A673 (cell line): ENCODE measurements at regions not wholly inside any gene's neighbourhood (a gene's known extent, or its start where the extent isn't known, plus 50 kb on each side); places are given as distances from the start of the nearest gene placed in this dataset.

Experiments used
- BruUV-seq: library from RNA; stranded (reverse); fragments of 400-500 nt; replicated peaks from 2 replicates; lab custom pipeline; 2021; lab: Mats Ljungman, UMichigan
- CTCF ChIA-PET: fragments of 300-600 bp; sonication (Branson Sonifier 250); formaldehyde crosslinking; loops from one replicate; lab custom pipeline; 2022; ENCODE audit warnings: antibody characterized with exemption; lab: Charles Lee
- POLR2A ChIA-PET: fragments of 300-600 bp; sonication (Branson Sonifier 250); formaldehyde crosslinking; loops from one replicate; lab custom pipeline; 2022; ENCODE audit warnings: antibody characterized with exemption; ENCODE audit not compliant: low non-redundant PET; lab: Charles Lee
- DNase-seq: peaks from one replicate; pipeline ENCODE4 v3.0.0-alpha.2; 2015; ENCODE audit warnings: low spot score
- H3K27ac ChIP-seq: fragments of 200-600 bp; sonication (generic); 2 replicates; pipeline ENCODE4 v1.5.1; 2016; ENCODE audit warnings: mixed run types, low read depth, mild to moderate bottlenecking, mixed read lengths, antibody characterized with exemption, low read length; ENCODE audit not compliant: poor library complexity, severe bottlenecking
- H3K27me3 ChIP-seq: fragments of 200-600 bp; sonication (generic); replicated peaks from 2 replicates; pipeline ENCODE4 v1.6.1; 2017; ENCODE audit warnings: mixed run types, low read depth, mild to moderate bottlenecking, mixed read lengths, antibody characterized with exemption, low read length; ENCODE audit not compliant: insufficient read depth, poor library complexity
- H3K36me3 ChIP-seq: fragments of 200-600 bp; sonication (generic); 2 replicates; pipeline ENCODE4 v1.6.1; 2016; ENCODE audit warnings: mixed run types, mild to moderate bottlenecking, mixed read lengths, antibody characterized with exemption, low read length; ENCODE audit not compliant: insufficient read depth, poor library complexity, severe bottlenecking
- H3K4me1 ChIP-seq: fragments of 200-600 bp; sonication (generic); 2 replicates; pipeline ENCODE4 v1.6.1; 2017; ENCODE audit warnings: mixed run types, mild to moderate bottlenecking, mixed read lengths, antibody characterized with exemption, low read length; ENCODE audit not compliant: insufficient read depth, poor library complexity, severe bottlenecking
- H3K4me3 ChIP-seq: fragments of 200-600 bp; sonication (generic); 2 replicates; pipeline ENCODE4 v1.5.1; 2016; ENCODE audit warnings: low read depth, mixed run types, mild to moderate bottlenecking, mixed read lengths, low read length; ENCODE audit not compliant: poor library complexity, severe bottlenecking
- H3K9me3 ChIP-seq: fragments of 200-600 bp; sonication (generic); 2 replicates; pipeline ENCODE4 v1.6.1; 2016; ENCODE audit warnings: mixed run types, low read depth, mild to moderate bottlenecking, mixed read lengths, antibody characterized with exemption, low read length; ENCODE audit not compliant: poor library complexity, severe bottlenecking
- CTCF ChIP-seq: fragments of 300-800, 200-600 bp; sonication (generic); conservative IDR thresholded peaks from 2 replicates; pipeline ENCODE4 v1.5.1; 2017; ENCODE audit warnings: low read depth, mild to moderate bottlenecking, antibody characterized with exemption, low read length, moderate library complexity, mixed read lengths
- EZH2 ChIP-seq: fragments of 200-600 bp; sonication (generic); IDR thresholded peaks from 2 replicates; pipeline ENCODE4 v1.6.1; 2017; ENCODE audit warnings: borderline replicate concordance, low read depth, mild to moderate bottlenecking, mixed read lengths, antibody characterized with exemption, low read length; ENCODE audit not compliant: poor library complexity, severe bottlenecking
- intact Hi-C: fragments of 100-400 bp; cut with micrococcal nuclease; formaldehyde crosslinking; loops from one replicate; pipeline ENCODE4 v1.10.0; 2022; ENCODE audit not compliant: unreplicated experiment

- Histone ChIP-seq H3K4me1 (no peaks in the 10 kb centered on the region), H3K36me3 (no peaks in the 10 kb centered on the region), H3K27ac (no peak overlapping the region), H3K27me3 (no peaks in the 10 kb centered on the region), H3K4me3 (no peak overlapping the region), H3K9me3 (no peaks in the 10 kb centered on the region)
- TF ChIP-seq CTCF (no peak), EZH2 (no peak)
- BruUV-seq, result no TSS peak
- no peak for DNase-seq
- ChIA-PET CTCF (no interaction called here), POLR2A (no interaction called here)
- intact Hi-C loops, result no loop called here
Observed at GRCh38 chr12:38469715-38470114, 153.1 kb downstream of the ALG10B start.

- Histone ChIP-seq H3K27me3 (peaks cover 3% of the 10 kb centered on the region), H3K36me3 (no peaks in the 10 kb centered on the region), H3K27ac (no peak overlapping the region), H3K9me3 (no peaks in the 10 kb centered on the region), H3K4me3 (no peak overlapping the region), H3K4me1 (no peaks in the 10 kb centered on the region)
- ChIA-PET CTCF (no interaction called here), POLR2A (no interaction called here)
- intact Hi-C loops, result no loop called here
- DNase-seq, result no peak
- no TSS peak for BruUV-seq
- no peak for TF ChIP-seq CTCF
Observed at GRCh38 chr12:38477340-38478090, 160.9 kb downstream of the ALG10B start.

GRCh38 chr12:38480594-38480993 lies 164.0 kb downstream of the ALG10B start:
- Histone ChIP-seq H3K36me3 (no peaks in the 10 kb centered on the region), H3K27me3 (peaks cover 3% of the 10 kb centered on the region), H3K9me3 (no peaks in the 10 kb centered on the region), H3K27ac (no peak overlapping the region), H3K4me3 (no peak overlapping the region), H3K4me1 (no peaks in the 10 kb centered on the region)
- ChIA-PET POLR2A (no interaction called here), CTCF (no interaction called here)
- intact Hi-C loops, result no loop called here
- DNase-seq, result no peak
- no TSS peak for BruUV-seq
- TF ChIP-seq EZH2 (no peak), CTCF (no peak)
